Endothelial cell of umbilical vein (primary cell): ENCODE measurements at regions not wholly inside any gene's neighbourhood (a gene's known extent, or its start where the extent isn't known, plus 50 kb on each side); places are given as distances from the start of the nearest gene placed in this dataset.

ENCODE experiments used
- BruUV-seq: library from RNA; stranded (reverse); fragments of 400-500 nt; replicated peaks from 2 replicates; lab custom pipeline; 2021; lab: Mats Ljungman, UMichigan
- CTCF ChIA-PET: fragments of 300-600, 350-600 bp; sonication (Branson Sonifier 250); formaldehyde crosslinking; loops from one replicate; lab custom pipeline; 2021; ENCODE audit warnings: antibody characterized with exemption, inconsistent platforms; lab: Charles Lee
- POLR2A ChIA-PET: fragments of 300-600, 350-600 bp; sonication (Branson Sonifier 250); formaldehyde crosslinking; loops from one replicate; lab custom pipeline; 2021; ENCODE audit warnings: antibody characterized with exemption, inconsistent platforms; lab: Charles Lee
- DNase-seq: peaks from one replicate; pipeline ENCODE4 v3.0.0-alpha.2; 2011; ENCODE audit warnings: low read depth, low spot score
- FAIRE-seq: peaks from 2 replicates; lab custom pipeline; 2011; peaks lifted over from hg19 to GRCh38; lab: Jason Lieb, UNC
- H2AFZ ChIP-seq: 2 replicates; pipeline ENCODE4 v1.6.0; 2012; ENCODE audit warnings: low read depth, low read length, control low read depth, inconsistent platforms
- H3K27ac ChIP-seq: 2 replicates; pipeline ENCODE4 v1.5.1; 2011; ENCODE audit warnings: low read depth, mild to moderate bottlenecking, control low read depth, low read length, moderate library complexity; ENCODE audit not compliant: insufficient read depth
- H3K27me3 ChIP-seq, 2 experiments: 2 replicates each; pipeline versions ENCODE4 v1.6.0 to v1.6.1; 2011; ENCODE audit warnings: low read length in 2 of 2, mixed read lengths in 1 of 2; ENCODE audit not compliant: control insufficient read depth in 2 of 2, insufficient read depth in 2 of 2
- H3K36me3 ChIP-seq, 2 experiments: 2 replicates in 1 of 2; 3 replicates in 1 of 2; pipeline ENCODE4 v1.5.1; 2011; ENCODE audit warnings: low read length in 2 of 2, mild to moderate bottlenecking in 1 of 2, moderate library complexity in 1 of 2; ENCODE audit not compliant: control insufficient read depth in 2 of 2, insufficient read depth in 2 of 2; ENCODE audit errors: extremely low read depth in 1 of 2
- H3K4me1 ChIP-seq: 3 replicates; pipeline ENCODE4 v1.5.1; 2011; ENCODE audit warnings: mild to moderate bottlenecking, low read length; ENCODE audit not compliant: control insufficient read depth, insufficient read depth; ENCODE audit errors: extremely low read depth
- H3K4me2 ChIP-seq: 2 replicates; pipeline ENCODE4 v1.6.1; 2011; ENCODE audit warnings: low read length, control low read depth, mixed read lengths; ENCODE audit not compliant: insufficient read depth
- H3K4me3 ChIP-seq, 3 experiments: fragments of 200-600 bp in 1 of 3; sonication (generic), shearing (Covaris generic) in 1 of 3; replicated peaks in 1 of 3; 2 replicates each; pipeline ENCODE4 v1.5.1; 2011 to 2016; ENCODE audit warnings: control low read depth in 3 of 3, low read length in 3 of 3, mild to moderate bottlenecking in 2 of 3, inconsistent platforms in 1 of 3, low read depth in 1 of 3, moderate library complexity in 1 of 3; ENCODE audit not compliant: insufficient read depth in 1 of 3
- H3K79me2 ChIP-seq: 2 replicates; pipeline ENCODE4 v1.6.0; 2012; ENCODE audit warnings: low read length, inconsistent platforms; ENCODE audit not compliant: control insufficient read depth, insufficient read depth
- H3K9ac ChIP-seq: replicated peaks from 2 replicates; pipeline ENCODE3; 2011; ENCODE audit warnings: low read length, control low read depth; ENCODE audit not compliant: insufficient read depth; ENCODE audit errors: extremely low read depth
- H3K9me1 ChIP-seq: replicated peaks from 3 replicates; pipeline ENCODE4 v1.6.0; 2011; ENCODE audit warnings: mild to moderate bottlenecking, low read length; ENCODE audit not compliant: control insufficient read depth, insufficient read depth; ENCODE audit errors: extremely low read depth
- H3K9me3 ChIP-seq: replicated peaks from 2 replicates; pipeline ENCODE4 v1.5.1; 2012; ENCODE audit warnings: low read length, inconsistent platforms; ENCODE audit not compliant: control insufficient read depth, insufficient read depth
- H4K20me1 ChIP-seq: replicated peaks from 2 replicates; pipeline ENCODE3; 2011; ENCODE audit warnings: mild to moderate bottlenecking, low read length; ENCODE audit not compliant: control insufficient read depth, insufficient read depth; ENCODE audit errors: extremely low read depth
- JUN ChIP-seq: IDR thresholded peaks from 2 replicates; pipeline ENCODE4 v1.6.1; 2011; ENCODE audit warnings: borderline replicate concordance, low read depth; ENCODE audit not compliant: insufficient read length, insufficient read depth
- POLR2A ChIP-seq: IDR thresholded peaks from 2 replicates; pipeline ENCODE4 v1.6.1; 2012; ENCODE audit warnings: low read depth, mild to moderate bottlenecking, control low read depth, low read length
- dilution Hi-C: fragments of 300-500 bp; cut with MboI; formaldehyde crosslinking; loops from one replicate; pipeline ENCODE4 v1.15.0; 2019; ENCODE audit warnings: low sequenced_read_pairs; ENCODE audit not compliant: extremely low pct_ligation_motif_present
- intact Hi-C: fragments of 100-400 bp; cut with micrococcal nuclease; formaldehyde crosslinking; loops from one replicate; pipeline ENCODE4 v1.10.0; 2022
- TF ChIP-seq, protein P1 (sequence below), 2 donors: IDR thresholded peaks; 1 replicate in 1 of 2; 2 replicates in 1 of 2; pipeline ENCODE4 v1.5.1; 2011; ENCODE audit warnings: low read length in 2 of 2, mild to moderate bottlenecking in 2 of 2, moderate library complexity in 2 of 2, control low read depth in 1 of 2, inconsistent platforms in 1 of 2, low read depth in 1 of 2; ENCODE audit not compliant: insufficient read depth in 1 of 2; ENCODE audit errors: extremely low read depth in 1 of 2

DNA sequence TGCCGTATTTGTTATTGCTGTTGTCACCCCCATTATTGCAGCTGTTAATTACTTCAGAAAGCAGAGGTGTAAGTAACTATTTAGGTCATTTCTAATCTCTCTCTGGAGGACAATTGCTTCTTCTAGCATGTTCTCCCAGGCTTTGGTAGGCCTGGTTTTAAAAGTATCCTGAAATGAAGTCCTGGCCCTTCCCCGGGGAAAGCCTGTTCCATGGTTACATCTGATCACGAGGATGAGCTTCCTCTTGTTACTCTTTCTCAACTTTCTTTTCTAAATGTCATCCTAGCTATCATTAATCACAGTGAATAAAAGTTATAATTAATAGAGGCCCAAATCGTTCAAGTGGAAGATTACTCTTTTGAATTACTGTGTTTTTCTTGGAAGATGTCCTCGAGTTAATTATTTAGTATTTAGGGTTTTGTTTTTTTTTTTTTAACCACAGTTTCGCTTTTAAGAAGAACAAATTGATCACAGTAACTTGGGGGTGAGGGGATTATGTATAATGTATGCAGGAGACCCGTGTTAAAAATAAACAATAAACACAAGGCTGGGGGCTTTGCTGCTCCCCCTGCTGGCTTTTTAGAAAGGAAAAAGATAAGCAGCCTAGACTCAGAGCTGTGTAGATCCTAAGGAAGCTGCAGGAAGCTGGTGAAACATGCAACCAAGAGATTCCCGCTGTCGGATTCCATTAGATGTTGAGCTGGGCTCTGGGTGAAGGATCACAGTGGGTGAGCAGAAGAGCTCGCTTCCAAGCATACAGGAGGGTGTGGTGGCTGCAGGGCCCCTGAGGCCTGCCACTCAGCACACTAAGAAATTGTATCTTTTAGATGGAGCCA is 420.1 kb downstream of the FUT8 start:
- H3K79me2 ChIP-seq: no peaks in the 10 kb centered on the region
- no peak overlapping the region for H3K9ac ChIP-seq
- no peak overlapping the region for H2AFZ ChIP-seq
- H3K27ac ChIP-seq: no peak overlapping the region
- no TSS peak for BruUV-seq
- CTCF ChIA-PET: interaction anchor here (0.6 to 13.5 kb wide), 11 partner anchors 9 to 680 kb away, joined by 3 to 926 read pairs (median 3); partner anchors contain the start of gene FUT8
- DNase-seq (peak; percentile 27), FAIRE-seq (peak; percentile 24)
- intact Hi-C loops (loop anchor here (1.0 kb wide), 2 partner anchors 417 to 668 kb away; no protein-coding TSS in a partner anchor), dilution Hi-C loops (no loop called here)
- H3K4me3 ChIP-seq: no peak overlapping the region
- POLR2A ChIA-PET: no interaction called here
- H3K27me3 ChIP-seq: peaks cover 0 to 5% of the 10 kb centered on the region in 2 experiments
- no peaks in the 10 kb centered on the region for H3K36me3 ChIP-seq
- H3K4me1 ChIP-seq: no peaks in the 10 kb centered on the region
- no peaks in the 10 kb centered on the region for H3K9me3 ChIP-seq
- no peak for TF ChIP-seq POLR2A
- TF ChIP-seq, protein P1, sequence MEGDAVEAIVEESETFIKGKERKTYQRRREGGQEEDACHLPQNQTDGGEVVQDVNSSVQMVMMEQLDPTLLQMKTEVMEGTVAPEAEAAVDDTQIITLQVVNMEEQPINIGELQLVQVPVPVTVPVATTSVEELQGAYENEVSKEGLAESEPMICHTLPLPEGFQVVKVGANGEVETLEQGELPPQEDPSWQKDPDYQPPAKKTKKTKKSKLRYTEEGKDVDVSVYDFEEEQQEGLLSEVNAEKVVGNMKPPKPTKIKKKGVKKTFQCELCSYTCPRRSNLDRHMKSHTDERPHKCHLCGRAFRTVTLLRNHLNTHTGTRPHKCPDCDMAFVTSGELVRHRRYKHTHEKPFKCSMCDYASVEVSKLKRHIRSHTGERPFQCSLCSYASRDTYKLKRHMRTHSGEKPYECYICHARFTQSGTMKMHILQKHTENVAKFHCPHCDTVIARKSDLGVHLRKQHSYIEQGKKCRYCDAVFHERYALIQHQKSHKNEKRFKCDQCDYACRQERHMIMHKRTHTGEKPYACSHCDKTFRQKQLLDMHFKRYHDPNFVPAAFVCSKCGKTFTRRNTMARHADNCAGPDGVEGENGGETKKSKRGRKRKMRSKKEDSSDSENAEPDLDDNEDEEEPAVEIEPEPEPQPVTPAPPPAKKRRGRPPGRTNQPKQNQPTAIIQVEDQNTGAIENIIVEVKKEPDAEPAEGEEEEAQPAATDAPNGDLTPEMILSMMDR (IDR thresholded peaks at IDR 0.05; ENCODE audit: extremely low read depth in 1 of 2, insufficient read depth in 1 of 2, low read depth in 1 of 2, low read length in 2 of 2): peak in 1 of 2 donors; percentile 38
- no peak overlapping the region for H3K4me2 ChIP-seq
- H3K9me1 ChIP-seq: no peaks in the 10 kb centered on the region
- H4K20me1 ChIP-seq: no peaks in the 10 kb centered on the region

DNA sequence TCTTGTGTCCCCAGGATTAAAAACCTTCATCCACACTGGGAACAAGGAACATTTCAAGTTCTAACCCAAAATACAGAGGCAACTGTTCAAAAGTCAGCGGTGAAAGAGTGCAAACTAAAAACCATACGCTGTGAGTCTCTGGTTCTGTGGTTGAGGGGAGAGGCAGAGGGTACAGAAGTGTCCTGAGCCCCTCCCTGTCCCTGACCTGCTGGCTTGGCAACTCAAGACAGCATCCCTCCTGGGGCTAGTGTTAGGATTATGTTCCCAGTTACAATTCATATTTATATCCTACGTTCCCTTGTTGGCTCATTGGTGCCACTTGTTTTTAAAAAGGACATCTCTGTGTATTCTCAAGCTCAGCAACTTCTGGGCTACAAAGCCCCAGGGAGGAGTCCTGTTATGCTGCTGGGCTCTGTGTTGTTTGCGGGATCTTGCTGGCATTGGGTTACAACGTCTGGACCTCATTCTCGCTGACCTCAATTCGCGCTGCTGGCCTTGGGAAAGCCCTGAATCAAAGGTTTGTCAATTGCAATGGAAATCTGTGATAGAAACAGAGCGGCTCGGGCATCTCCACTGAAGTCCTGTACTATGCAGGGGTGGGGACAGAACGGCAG is 420.8 kb downstream of the FUT8 start:
- TF ChIP-seq JUN: no peak
- dilution Hi-C loops: no loop called here
- FAIRE-seq (no peak), DNase-seq (no peak)
- H3K9ac ChIP-seq: no peak overlapping the region
- no peaks in the 10 kb centered on the region for H3K36me3 ChIP-seq
- no peaks in the 10 kb centered on the region for H3K79me2 ChIP-seq
- no peak overlapping the region for H3K27ac ChIP-seq
- no peaks in the 10 kb centered on the region for H4K20me1 ChIP-seq
- ChIA-PET POLR2A (no interaction called here), CTCF (interaction anchor here (0.6 to 13.5 kb wide), 11 partner anchors 9 to 681 kb away, joined by 3 to 926 read pairs (median 3); partner anchors contain the start of gene FUT8)
- H3K4me3 ChIP-seq: no peak overlapping the region
- no peak overlapping the region for H3K4me2 ChIP-seq
- no peaks in the 10 kb centered on the region for H3K9me3 ChIP-seq
- no TSS peak for BruUV-seq
- H3K27me3 ChIP-seq: peaks cover 0 to 2% of the 10 kb centered on the region in 2 experiments
- no peak overlapping the region for H2AFZ ChIP-seq
- H3K9me1 ChIP-seq: no peaks in the 10 kb centered on the region
- intact Hi-C loops: loop anchor here (1.0 kb wide), 2 partner anchors 418 to 669 kb away; no protein-coding TSS in a partner anchor
- no peaks in the 10 kb centered on the region for H3K4me1 ChIP-seq
